ENCODE measurements at regions not wholly inside any gene's neighbourhood (a gene's known extent, or its start where the extent isn't known, plus 50 kb on each side); places are given as distances from the start of the nearest gene placed in this dataset.

- H2AFZ ChIP-seq (ENCODE audit: insufficient read depth, low read depth, low read length, poor library complexity, severe bottlenecking): no peak overlapping the region
- no peak for DNase-seq
- H3K79me2 ChIP-seq (ENCODE audit: insufficient read depth, low read length): no peaks in the 10 kb centered on the region
- no peaks in the 10 kb centered on the region for H3K4me1 ChIP-seq (ENCODE audit: control insufficient read depth in 1 of 2, insufficient read depth in 2 of 2, low read length in 2 of 2)
- no peak overlapping the region for H3K4me3 ChIP-seq (replicated peaks in 1 of 3; ENCODE audit: low read depth in 2 of 3, low read length in 3 of 3)
- no peaks in the 10 kb centered on the region for H4K20me1 ChIP-seq (ENCODE audit: insufficient read depth, low read length)
- H3K27ac ChIP-seq (ENCODE audit: low read depth in 1 of 2, low read length in 2 of 2): no peak overlapping the region
- no peaks in the 10 kb centered on the region for H3K36me3 ChIP-seq (replicated peaks in 1 of 2; ENCODE audit: control insufficient read depth in 1 of 2, insufficient read depth in 2 of 2, low read length in 2 of 2)
- H3K27me3 Mint-ChIP-seq (ENCODE audit: low read depth in 3 of 3): peaks cover 0 to 1% (median 0%) of the 10 kb centered on the region in 3 donors
- H3K9ac ChIP-seq (ENCODE audit: insufficient read depth, low read length, poor library complexity, severe bottlenecking): no peak overlapping the region
- H3K27me3 ChIP-seq (ENCODE audit: control insufficient read depth in 2 of 2, insufficient read depth in 2 of 2, low read length in 2 of 2): no peaks in the 10 kb centered on the region
- intact Hi-C loops (cut with micrococcal nuclease): no loop called here
- H3K9me3 Mint-ChIP-seq: no peaks in the 10 kb centered on the region
- no peaks in the 10 kb centered on the region for H3K36me3 Mint-ChIP-seq
- H3K4me2 ChIP-seq (replicated peaks; ENCODE audit: extremely low read depth, low read length, poor library complexity, severe bottlenecking): no peak overlapping the region
- H3K27ac Mint-ChIP-seq: no peak overlapping the region
- no peaks in the 10 kb centered on the region for H3K4me1 Mint-ChIP-seq
- no CpG with 5 or more reads among the region's 2 CpGs for WGBS (ENCODE audit: insufficient coverage)
- no peak overlapping the region for H3K4me3 Mint-ChIP-seq
- no peaks in the 10 kb centered on the region for H3K9me3 ChIP-seq (replicated peaks in 1 of 2; ENCODE audit: control insufficient read depth in 1 of 2, insufficient read depth in 1 of 2, low read length in 2 of 2)
- no peak for TF ChIP-seq CTCF (IDR thresholded peaks at IDR 0.05)
Measured at GRCh38 chr14:48390346-48390745, 714.9 kb upstream of the MDGA2 start.

- Mint-ChIP-seq H3K9me3 (peaks cover 0 to 5% (median 0%) of the 10 kb centered on the region in 7 donors), H3K36me3 (no peaks in the 10 kb centered on the region), H3K27ac (no peak overlapping the region), H3K4me3 (no peak overlapping the region), H3K4me1 (no peaks in the 10 kb centered on the region), H3K27me3 (ENCODE audit: low read depth in 3 of 3) (no peaks in the 10 kb centered on the region)
- no peaks in the 10 kb centered on the region for H3K4me1 ChIP-seq (ENCODE audit: control insufficient read depth in 1 of 2, insufficient read depth in 2 of 2, low read length in 2 of 2)
- no peak overlapping the region for H3K4me3 ChIP-seq (replicated peaks in 1 of 3; ENCODE audit: low read depth in 2 of 3, low read length in 3 of 3)
- no peaks in the 10 kb centered on the region for H4K20me1 ChIP-seq (ENCODE audit: insufficient read depth, low read length)
- H3K27me3 ChIP-seq (ENCODE audit: control insufficient read depth in 2 of 2, insufficient read depth in 2 of 2, low read length in 2 of 2): no peaks in the 10 kb centered on the region
- H3K36me3 ChIP-seq (replicated peaks in 1 of 2; ENCODE audit: control insufficient read depth in 1 of 2, insufficient read depth in 2 of 2, low read length in 2 of 2): no peaks in the 10 kb centered on the region
- no peak overlapping the region for H3K27ac ChIP-seq (ENCODE audit: low read depth in 1 of 2, low read length in 2 of 2)
- H2AFZ ChIP-seq (ENCODE audit: insufficient read depth, low read depth, low read length, poor library complexity, severe bottlenecking): no peak overlapping the region
- intact Hi-C loops (cut with micrococcal nuclease): no loop called here
- DNase-seq: no peak
- no peaks in the 10 kb centered on the region for H3K79me2 ChIP-seq (ENCODE audit: insufficient read depth, low read length)
- no peaks in the 10 kb centered on the region for H3K9me3 ChIP-seq (replicated peaks in 1 of 2; ENCODE audit: control insufficient read depth in 1 of 2, insufficient read depth in 1 of 2, low read length in 2 of 2)
- no peak overlapping the region for H3K9ac ChIP-seq (ENCODE audit: insufficient read depth, low read length, poor library complexity, severe bottlenecking)
- WGBS (ENCODE audit: insufficient coverage): 100% methylated on average over 1 of the region's 1 CpG
- no peak for TF ChIP-seq CTCF (IDR thresholded peaks at IDR 0.05)
- no peak overlapping the region for H3K4me2 ChIP-seq (replicated peaks; ENCODE audit: extremely low read depth, low read length, poor library complexity, severe bottlenecking)
Measured at GRCh38 chr14:48384821-48385220, 709.4 kb upstream of the MDGA2 start.
